ENCODE measurements at regions not wholly inside any gene's neighbourhood (a gene's known extent, or its start where the extent isn't known, plus 50 kb on each side); places are given as distances from the start of the nearest gene placed in this dataset.

GRCh38 chr18:39030124-39030655 is 1464.6 kb upstream of the CELF4 start:
- no peak for TF ChIP-seq CTCF (conservative IDR thresholded peaks at IDR 0.05; ENCODE audit: low read depth, low read length)
- no peak for TF ChIP-seq EZH2 (IDR thresholded peaks at IDR 0.05; ENCODE audit: low read length, unreplicated experiment)
- TF ChIP-seq EZH2phosphoT487 (IDR thresholded peaks at IDR 0.05; ENCODE audit: borderline replicate concordance, low read length), result no peak
